Keratinocyte (primary cell): ENCODE measurements at regions not wholly inside any gene's neighbourhood (a gene's known extent, or its start where the extent isn't known, plus 50 kb on each side); places are given as distances from the start of the nearest gene placed in this dataset.

Experiments
- DNase-seq: peaks from one replicate; pipeline ENCODE4 v3.0.0-alpha.2; 2011; ENCODE audit warnings: low read depth, missing footprints, low spot score
- FAIRE-seq: peaks from 2 replicates; lab custom pipeline; 2011; peaks lifted over from hg19 to GRCh38; lab: Jason Lieb, UNC
- H2AFZ ChIP-seq: 2 replicates; pipeline ENCODE4 v1.6.0; 2012; ENCODE audit warnings: low read length, control low read depth, inconsistent platforms; ENCODE audit not compliant: control insufficient read depth
- H3K27ac ChIP-seq: 2 replicates; pipeline ENCODE4 v1.5.1; 2011; ENCODE audit warnings: low read length; ENCODE audit not compliant: control insufficient read depth, insufficient read depth
- H3K27me3 ChIP-seq: 3 replicates; pipeline ENCODE4 v1.6.0; 2011; ENCODE audit warnings: low read length; ENCODE audit not compliant: control insufficient read depth, insufficient read depth; ENCODE audit errors: extremely low read depth
- H3K36me3 ChIP-seq, 2 experiments: 2 replicates in 1 of 2; 3 replicates in 1 of 2; pipeline ENCODE4 v1.5.1; 2011; ENCODE audit warnings: low read length in 2 of 2, mild to moderate bottlenecking in 1 of 2; ENCODE audit not compliant: control insufficient read depth in 2 of 2, insufficient read depth in 2 of 2; ENCODE audit errors: extremely low read depth in 1 of 2
- H3K4me1 ChIP-seq: 3 replicates; pipeline ENCODE4 v1.5.1; 2011; ENCODE audit warnings: low read length; ENCODE audit not compliant: control insufficient read depth, insufficient read depth; ENCODE audit errors: extremely low read depth
- H3K4me2 ChIP-seq: 3 replicates; pipeline ENCODE4 v1.6.0; 2011; ENCODE audit warnings: low read depth, low read length; ENCODE audit not compliant: control insufficient read depth, insufficient read depth; ENCODE audit errors: extremely low read depth
- H3K4me3 ChIP-seq, 3 experiments: fragments of 200-600 bp in 1 of 3; sonication (generic) in 1 of 3; 2 replicates in 2 of 3; 3 replicates in 1 of 3; pipeline ENCODE4 v1.5.1; 2011 to 2016; ENCODE audit warnings: low read length in 3 of 3, mild to moderate bottlenecking in 3 of 3, control low read depth in 2 of 3, inconsistent platforms in 1 of 3, low read depth in 1 of 3, mixed read lengths in 1 of 3, mixed run types in 1 of 3, moderate library complexity in 1 of 3; ENCODE audit not compliant: control insufficient read depth in 2 of 3, insufficient read depth in 2 of 3; ENCODE audit errors: extremely low read depth in 1 of 3
- H3K79me2 ChIP-seq: 2 replicates; pipeline ENCODE4 v1.6.0; 2012; ENCODE audit warnings: low read length; ENCODE audit not compliant: control insufficient read depth, insufficient read depth
- H3K9ac ChIP-seq: 3 replicates; pipeline ENCODE4 v1.6.0; 2011; ENCODE audit warnings: low read length; ENCODE audit not compliant: control insufficient read depth, insufficient read depth; ENCODE audit errors: extremely low read depth
- H3K9me1 ChIP-seq: 3 replicates; pipeline ENCODE4 v1.6.0; 2011; ENCODE audit warnings: low read length; ENCODE audit not compliant: control insufficient read depth, insufficient read depth; ENCODE audit errors: extremely low read depth
- H3K9me3 ChIP-seq: 2 replicates; pipeline ENCODE4 v1.5.1; 2012; ENCODE audit warnings: low read depth, low read length; ENCODE audit not compliant: control insufficient read depth
- H4K20me1 ChIP-seq: 3 replicates; pipeline ENCODE4 v1.6.0; 2011; ENCODE audit warnings: low read length; ENCODE audit not compliant: control insufficient read depth, insufficient read depth; ENCODE audit errors: extremely low read depth
- CTCF ChIP-seq, 3 experiments: IDR thresholded peaks in 1 of 3; conservative IDR thresholded peaks in 1 of 3; optimal IDR thresholded peaks in 1 of 3; 2 replicates in 2 of 3; 3 replicates in 1 of 3; pipeline versions ENCODE3 to v1.5.1; 2011; ENCODE audit warnings: low read length in 3 of 3, mild to moderate bottlenecking in 3 of 3, moderate library complexity in 2 of 3, control low read depth in 1 of 3, inconsistent platforms in 1 of 3; ENCODE audit not compliant: insufficient read depth in 2 of 3; ENCODE audit errors: extremely low read depth in 1 of 3
- EZH2 ChIP-seq: IDR thresholded peaks from one replicate; pipeline ENCODE4 v1.6.1; 2012; ENCODE audit warnings: inconsistent platforms, mild to moderate bottlenecking, low read length, moderate library complexity
- dilution Hi-C: fragments of 300-500 bp; cut with MboI; formaldehyde crosslinking; loops from one replicate; pipeline ENCODE4 v1.7.0; 2020; ENCODE audit warnings: low sequenced_read_pairs; ENCODE audit not compliant: extremely low pct_ligation_motif_present

- Histone ChIP-seq H3K27ac (no peak overlapping the region), H3K4me1 (peaks cover 21% of the 10 kb centered on the region), H3K9me3 (no peaks in the 10 kb centered on the region), H3K27me3 (no peaks in the 10 kb centered on the region), H3K9me1 (no peaks in the 10 kb centered on the region), H3K9ac (no peak overlapping the region), H3K4me3 (no peak overlapping the region), H3K36me3 (no peaks in the 10 kb centered on the region), H2AFZ (no peak overlapping the region), H4K20me1 (no peaks in the 10 kb centered on the region), H3K79me2 (no peaks in the 10 kb centered on the region), H3K4me2 (no peak overlapping the region)
- TF ChIP-seq EZH2 (no peak), CTCF (optimal IDR thresholded peaks at IDR 0.05 in 1 of 3, IDR thresholded peaks at IDR 0.05 in 1 of 3, conservative IDR thresholded peaks at IDR 0.05 in 1 of 3; ENCODE audit: extremely low read depth in 1 of 3, insufficient read depth in 2 of 3, low read length in 3 of 3) (no peak)
- dilution Hi-C loops, result no loop called here
- DNase-seq (no peak), FAIRE-seq (no peak)
Measured at GRCh38 chr14:98368221-98368620, 903.8 kb downstream of the BCL11B start.

GRCh38 chr14:98368916-98369315 is 903.1 kb downstream of the BCL11B start:
- Histone ChIP-seq H4K20me1 (no peaks in the 10 kb centered on the region), H3K9me3 (no peaks in the 10 kb centered on the region), H3K36me3 (no peaks in the 10 kb centered on the region), H3K27me3 (no peaks in the 10 kb centered on the region), H3K4me2 (peak overlapping the region; percentile 42), H3K27ac (no peak overlapping the region), H3K9ac (no peak overlapping the region), H2AFZ (no peak overlapping the region), H3K4me3 (no peak overlapping the region), H3K9me1 (no peaks in the 10 kb centered on the region), H3K4me1 (peaks cover 21% of the 10 kb centered on the region), H3K79me2 (no peaks in the 10 kb centered on the region)
- dilution Hi-C loops, result no loop called here
- FAIRE-seq (peak; percentile 79), DNase-seq (no peak)
- TF ChIP-seq CTCF (optimal IDR thresholded peaks at IDR 0.05 in 1 of 3, IDR thresholded peaks at IDR 0.05 in 1 of 3, conservative IDR thresholded peaks at IDR 0.05 in 1 of 3; ENCODE audit: extremely low read depth in 1 of 3, insufficient read depth in 2 of 3, low read length in 3 of 3), result no peak
- TF ChIP-seq EZH2, result no peak
